ENCODE measurements at regions not wholly inside any gene's neighbourhood (a gene's known extent, or its start where the extent isn't known, plus 50 kb on each side); places are given as distances from the start of the nearest gene placed in this dataset.

GRCh38 chr3:16725972-16726371 lies 120.7 kb upstream of the DAZL start:
- Mint-ChIP-seq H3K9me3 (ENCODE audit: unreplicated experiment) (no peaks in the 10 kb centered on the region), H3K4me1 (ENCODE audit: unreplicated experiment) (no peaks in the 10 kb centered on the region), H3K27ac (ENCODE audit: unreplicated experiment) (no peak overlapping the region), H3K27me3 (ENCODE audit: unreplicated experiment) (peaks cover 2% of the 10 kb centered on the region), H3K4me3 (ENCODE audit: unreplicated experiment) (no peak overlapping the region), H3K36me3 (ENCODE audit: unreplicated experiment) (no peaks in the 10 kb centered on the region)
- no peak for DNase-seq (ENCODE audit: extremely low spot score, unreplicated experiment)
- no peak for TF ChIP-seq CTCF (IDR thresholded peaks at IDR 0.05)

GRCh38 chr3:16728770-16729745 lies 123.8 kb upstream of the DAZL start:
- Mint-ChIP-seq H3K27me3 (ENCODE audit: unreplicated experiment) (peaks cover 4% of the 10 kb centered on the region), H3K9me3 (ENCODE audit: unreplicated experiment) (peaks cover 23% of the 10 kb centered on the region), H3K4me3 (ENCODE audit: unreplicated experiment) (no peak overlapping the region), H3K27ac (ENCODE audit: unreplicated experiment) (no peak overlapping the region), H3K4me1 (ENCODE audit: unreplicated experiment) (no peaks in the 10 kb centered on the region), H3K36me3 (ENCODE audit: unreplicated experiment) (no peaks in the 10 kb centered on the region)
- no peak for TF ChIP-seq CTCF (IDR thresholded peaks at IDR 0.05)
- DNase-seq (ENCODE audit: extremely low spot score, unreplicated experiment), result no peak

GRCh38 chr3:16738451-16738850 lies 133.2 kb upstream of the DAZL start:
- Mint-ChIP-seq H3K36me3 (ENCODE audit: unreplicated experiment) (peaks cover 6% of the 10 kb centered on the region), H3K9me3 (ENCODE audit: unreplicated experiment) (peaks cover 33% of the 10 kb centered on the region)

GRCh38 chr3:16739541-16740105 lies 134.4 kb upstream of the DAZL start:
- Mint-ChIP-seq H3K4me1 (ENCODE audit: unreplicated experiment) (peaks cover 4% of the 10 kb centered on the region), H3K36me3 (ENCODE audit: unreplicated experiment) (peaks cover 6% of the 10 kb centered on the region), H3K9me3 (ENCODE audit: unreplicated experiment) (peaks cover 25% of the 10 kb centered on the region), H3K27me3 (ENCODE audit: unreplicated experiment) (no peaks in the 10 kb centered on the region), H3K27ac (ENCODE audit: unreplicated experiment) (no peak overlapping the region), H3K4me3 (ENCODE audit: unreplicated experiment) (no peak overlapping the region)
- DNase-seq (ENCODE audit: extremely low spot score, unreplicated experiment), result no peak
- TF ChIP-seq CTCF (IDR thresholded peaks at IDR 0.05), result no peak

More at GRCh38 chr3:16738451-16738850, 133.2 kb upstream of the DAZL start:
- no peak for DNase-seq (ENCODE audit: extremely low spot score, unreplicated experiment)
- TF ChIP-seq CTCF (IDR thresholded peaks at IDR 0.05), result no peak
- no peak overlapping the region for H3K4me3 Mint-ChIP-seq (ENCODE audit: unreplicated experiment)
- H3K27me3 Mint-ChIP-seq (ENCODE audit: unreplicated experiment), result no peaks in the 10 kb centered on the region
- no peak overlapping the region for H3K27ac Mint-ChIP-seq (ENCODE audit: unreplicated experiment)
- H3K4me1 Mint-ChIP-seq (ENCODE audit: unreplicated experiment), result peaks cover 4% of the 10 kb centered on the region

- peaks cover 6% of the 10 kb centered on the region for H3K36me3 Mint-ChIP-seq (ENCODE audit: unreplicated experiment)
- peaks cover 4% of the 10 kb centered on the region for H3K4me1 Mint-ChIP-seq (ENCODE audit: unreplicated experiment)
- H3K27ac Mint-ChIP-seq (ENCODE audit: unreplicated experiment), result no peak overlapping the region
- H3K4me3 Mint-ChIP-seq (ENCODE audit: unreplicated experiment), result no peak overlapping the region
- H3K9me3 Mint-ChIP-seq (ENCODE audit: unreplicated experiment), result peaks cover 21% of the 10 kb centered on the region
- no peak for DNase-seq (ENCODE audit: extremely low spot score, unreplicated experiment)
- no peak for TF ChIP-seq CTCF (IDR thresholded peaks at IDR 0.05)
- H3K27me3 Mint-ChIP-seq (ENCODE audit: unreplicated experiment), result no peaks in the 10 kb centered on the region
These were observed 135.3 kb upstream of the DAZL start for GRCh38 chr3:16740515-16740914.
